Posterior vena cava (tissue), 2 donors: ENCODE measurements at regions not wholly inside any gene's neighbourhood (a gene's known extent, or its start where the extent isn't known, plus 50 kb on each side); places are given as distances from the start of the nearest gene placed in this dataset.

Experiments
- DNase-seq: peaks from one replicate; pipeline ENCODE4 v3.0.0-alpha.2; 2020; ENCODE audit warnings: low spot score
- intact Hi-C, 2 donors: fragments of 100-400 bp; cut with DNase I; formaldehyde crosslinking; loops; one replicate each; pipeline versions ENCODE4 v1.14.1 to v1.14.2; 2022 to 2023
- donor health status: DM: yes; HTN: yes; CAD: no.
- donor health status: DM: yes; HTN: yes; CAD: no.

DNA sequence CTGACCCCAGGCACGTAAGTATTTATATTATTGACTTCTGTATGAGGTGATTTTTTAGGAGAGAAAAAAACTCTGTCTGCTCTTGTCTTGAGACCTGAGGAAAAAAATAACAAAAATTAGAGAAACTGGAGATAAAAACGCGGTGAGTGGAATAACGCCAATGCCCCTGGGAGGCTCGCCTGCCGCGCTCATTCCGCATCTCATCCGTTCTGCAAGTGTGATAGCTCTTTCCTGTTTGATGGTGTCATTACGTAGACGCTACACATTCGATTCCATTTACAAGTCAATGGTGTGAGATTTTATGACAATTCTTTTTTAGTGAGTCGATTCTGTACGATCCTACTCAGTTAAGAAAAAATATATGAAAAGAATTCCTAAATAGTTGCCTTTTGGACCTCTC, 194.3 kb upstream of the SMIM21 start:
- no peak for DNase-seq
- intact Hi-C loops, result no loop called here

DNA sequence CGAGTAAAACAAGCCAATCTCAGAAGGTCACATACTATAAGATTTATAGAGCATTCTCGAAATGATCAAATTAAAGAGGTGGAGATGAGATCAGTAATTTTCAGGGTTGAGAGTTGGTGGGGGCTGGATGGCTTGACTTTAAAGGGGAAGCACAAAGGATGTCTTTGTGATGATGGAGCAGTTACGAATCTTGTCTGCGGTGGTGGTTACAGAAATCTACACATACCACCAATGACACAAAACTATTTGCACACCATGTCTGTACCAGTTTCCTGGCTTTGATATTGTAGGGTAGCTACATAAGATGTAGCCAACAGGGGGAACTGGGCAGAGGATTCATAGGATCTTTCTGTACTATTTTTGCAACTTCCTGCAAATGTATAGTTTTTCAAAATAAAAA, 190.6 kb upstream of the SMIM21 start:
- DNase-seq, result no peak
- intact Hi-C loops, result no loop called here

DNA sequence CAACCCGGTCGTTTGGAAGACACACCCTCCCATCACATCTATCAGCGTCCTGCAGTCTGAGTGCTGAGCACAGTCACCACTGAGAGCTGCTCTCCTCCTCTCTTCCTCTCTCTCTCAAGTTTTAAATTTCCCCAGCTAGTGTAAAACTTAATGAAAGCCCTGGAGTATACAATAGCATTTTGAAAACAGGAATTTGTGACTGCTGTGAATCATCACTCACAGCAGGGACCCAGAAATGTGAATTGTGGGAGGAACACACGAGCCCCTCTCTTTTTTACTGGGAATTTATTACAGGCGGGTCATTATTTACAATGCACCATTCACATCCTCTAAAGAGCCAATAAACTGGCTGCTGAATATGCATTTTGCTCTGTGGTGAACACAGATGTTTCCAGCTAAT, 185.0 kb upstream of the SMIM21 start:
- intact Hi-C loops, result no loop called here
- DNase-seq, result no peak

DNA sequence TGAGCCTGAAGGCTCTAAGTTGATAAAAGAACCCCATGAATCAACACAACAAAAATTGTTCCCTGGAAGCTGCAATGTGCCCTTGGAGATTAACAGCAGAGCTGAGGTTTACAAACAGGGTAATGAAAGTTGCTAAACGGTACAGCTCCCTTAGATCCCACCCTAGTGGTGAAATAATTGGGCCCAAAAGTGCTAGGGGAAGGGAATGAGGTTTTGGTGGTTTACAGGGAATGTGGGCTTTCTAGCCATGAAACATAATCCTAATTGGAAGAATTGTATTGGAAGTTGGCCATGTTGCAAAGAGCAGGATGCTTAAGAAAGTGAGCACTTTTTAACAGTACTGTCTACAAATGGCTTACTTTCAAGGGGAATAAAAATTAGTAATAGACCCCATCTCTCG, 180.2 kb upstream of the SMIM21 start:
- DNase-seq, result no peak
- intact Hi-C loops, result no loop called here

DNA sequence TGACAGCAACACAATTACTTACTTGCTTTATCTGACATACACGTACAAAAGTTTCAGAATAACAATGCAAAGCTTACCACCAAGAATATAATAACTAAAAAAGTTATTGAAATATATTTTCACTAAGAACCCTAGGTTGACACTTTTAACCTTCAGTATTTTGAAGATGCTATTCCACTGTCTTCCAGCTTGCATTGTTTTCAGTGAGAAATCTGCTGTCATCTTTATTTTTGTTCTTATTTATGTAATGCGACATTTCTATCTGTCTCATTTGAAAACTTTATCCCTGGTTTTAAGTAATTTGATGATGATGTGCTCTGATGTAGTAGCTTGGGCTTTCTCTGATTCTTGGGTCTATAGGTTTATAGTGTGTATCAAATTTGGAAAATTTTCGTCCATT, 165.0 kb upstream of the SMIM21 start:
- intact Hi-C loops, result no loop called here

DNA sequence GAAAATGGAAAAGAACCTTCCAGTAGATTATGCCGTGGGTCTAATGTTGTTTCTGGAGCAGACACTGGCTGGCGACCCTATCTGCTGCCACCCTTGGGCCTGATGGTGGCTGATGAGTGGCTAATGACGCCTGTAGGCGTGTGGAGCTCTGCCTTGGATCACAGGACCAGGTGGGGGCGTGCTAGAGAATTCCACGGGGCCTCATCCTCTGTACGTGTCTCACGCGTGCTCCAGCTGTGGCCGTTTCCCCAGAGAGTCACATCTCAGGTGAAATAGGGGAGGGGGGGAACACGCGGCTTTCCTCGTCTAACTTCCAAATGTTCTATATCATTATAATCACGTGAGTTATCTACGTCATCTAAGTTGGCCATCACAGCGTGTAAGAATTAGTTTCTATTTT, 160.9 kb upstream of the SMIM21 start:
- no peak for DNase-seq
- intact Hi-C loops, result loop anchor here in 1 of 2 donors (1.0 kb wide), 1 partner anchor 49 kb away; no protein-coding TSS in a partner anchor

More for the DNA sequence above, 165.0 kb upstream of the SMIM21 start:
- DNase-seq, result no peak

DNA sequence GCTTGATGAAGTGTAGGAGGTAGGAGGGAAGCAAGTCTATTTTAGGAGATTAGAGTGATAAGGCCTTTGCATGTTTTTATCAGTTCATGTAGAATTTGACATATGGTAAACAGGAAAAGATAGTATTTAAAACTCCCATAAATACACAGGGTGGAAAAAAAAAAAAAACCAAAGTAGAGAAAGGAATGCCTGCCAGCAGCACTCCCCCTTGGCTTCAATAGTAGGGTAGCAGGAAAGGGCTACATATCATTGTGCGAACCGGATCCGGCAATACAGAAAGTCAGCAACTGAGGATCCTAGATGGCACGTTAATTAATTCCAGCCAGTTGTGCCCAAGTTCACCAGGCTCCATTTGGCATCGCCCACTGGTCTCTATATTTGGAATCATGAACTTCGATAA, 159.6 kb upstream of the SMIM21 start:
- no peak for DNase-seq
- intact Hi-C loops, result no loop called here

DNA sequence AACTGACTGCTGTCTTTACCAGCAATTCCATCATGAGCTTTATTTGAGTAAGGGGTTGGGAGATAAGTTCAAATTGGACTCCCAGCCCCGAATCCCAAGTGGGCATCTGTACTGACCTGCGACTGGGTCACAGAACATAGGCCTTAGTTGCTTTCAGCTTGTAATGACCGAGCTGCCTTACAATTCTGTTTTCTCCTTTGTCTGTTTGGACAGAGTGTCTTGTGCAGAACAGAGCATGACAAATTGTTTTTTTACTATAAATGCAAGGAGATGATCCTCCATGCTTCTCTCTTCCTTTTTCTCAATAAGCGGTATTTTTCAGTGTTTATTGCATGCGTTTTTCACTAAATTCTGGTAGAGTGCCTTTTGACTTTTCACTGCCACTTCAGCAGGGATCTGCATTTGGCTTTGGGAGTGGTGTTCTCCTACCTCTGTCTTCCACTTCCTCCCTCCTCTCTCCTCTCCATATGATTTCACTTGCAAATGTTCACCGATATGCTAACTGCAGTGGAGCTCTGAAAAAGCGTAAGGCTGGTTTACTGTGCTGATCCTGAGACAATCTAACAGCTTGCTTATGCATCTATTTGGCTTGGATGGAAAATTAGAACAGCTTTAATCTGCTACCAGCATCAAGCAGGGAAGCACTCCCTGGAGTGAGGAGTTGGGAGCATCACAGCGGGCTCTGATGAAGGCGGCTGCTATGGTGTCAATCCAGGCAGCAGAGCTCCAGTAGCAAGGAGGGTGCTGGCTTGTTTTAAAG, 158.8 kb upstream of the SMIM21 start:
- DNase-seq, result no peak
- intact Hi-C loops, result no loop called here

DNA sequence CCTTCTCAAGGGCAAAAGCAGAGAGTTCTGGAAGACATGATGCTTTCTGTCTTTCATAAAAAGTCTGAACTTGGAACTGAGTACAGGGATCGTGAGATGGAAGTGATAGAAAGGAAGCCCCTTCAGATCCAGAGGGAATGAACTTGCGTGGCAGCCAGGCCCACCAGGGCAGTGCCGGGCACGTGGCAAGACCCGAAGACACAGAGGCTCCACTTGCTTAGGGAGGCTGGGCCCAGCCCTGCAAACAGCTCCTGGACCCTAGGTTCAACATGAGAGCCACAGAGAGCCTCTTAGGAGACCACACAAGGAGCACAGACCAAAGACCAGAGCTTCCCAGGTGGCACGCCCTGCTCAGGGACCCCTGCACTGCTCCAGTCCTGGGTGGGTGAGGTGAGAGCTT, 155.4 kb upstream of the SMIM21 start:
- no peak for DNase-seq
- intact Hi-C loops, result no loop called here

DNA sequence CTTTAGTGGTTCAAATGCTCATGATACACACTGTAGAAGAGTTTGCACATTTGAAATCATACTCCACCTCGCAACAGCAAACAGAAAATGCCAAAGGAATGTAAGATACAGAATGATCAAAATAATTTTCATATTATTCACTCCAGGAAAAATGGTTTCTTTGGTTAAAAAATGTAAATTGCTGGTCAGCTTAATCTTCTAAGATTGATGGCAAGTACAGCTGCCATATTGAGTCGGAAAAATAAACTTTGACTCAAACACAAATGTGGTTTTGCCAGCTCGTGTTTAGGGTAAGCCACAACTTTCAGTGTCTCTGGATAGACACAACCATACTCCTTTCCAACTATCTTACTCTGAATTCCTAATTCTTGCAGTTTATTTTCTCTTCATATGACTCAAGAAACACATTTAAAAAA, 154.9 kb upstream of the SMIM21 start:
- no peak for DNase-seq
- intact Hi-C loops, result no loop called here

DNA sequence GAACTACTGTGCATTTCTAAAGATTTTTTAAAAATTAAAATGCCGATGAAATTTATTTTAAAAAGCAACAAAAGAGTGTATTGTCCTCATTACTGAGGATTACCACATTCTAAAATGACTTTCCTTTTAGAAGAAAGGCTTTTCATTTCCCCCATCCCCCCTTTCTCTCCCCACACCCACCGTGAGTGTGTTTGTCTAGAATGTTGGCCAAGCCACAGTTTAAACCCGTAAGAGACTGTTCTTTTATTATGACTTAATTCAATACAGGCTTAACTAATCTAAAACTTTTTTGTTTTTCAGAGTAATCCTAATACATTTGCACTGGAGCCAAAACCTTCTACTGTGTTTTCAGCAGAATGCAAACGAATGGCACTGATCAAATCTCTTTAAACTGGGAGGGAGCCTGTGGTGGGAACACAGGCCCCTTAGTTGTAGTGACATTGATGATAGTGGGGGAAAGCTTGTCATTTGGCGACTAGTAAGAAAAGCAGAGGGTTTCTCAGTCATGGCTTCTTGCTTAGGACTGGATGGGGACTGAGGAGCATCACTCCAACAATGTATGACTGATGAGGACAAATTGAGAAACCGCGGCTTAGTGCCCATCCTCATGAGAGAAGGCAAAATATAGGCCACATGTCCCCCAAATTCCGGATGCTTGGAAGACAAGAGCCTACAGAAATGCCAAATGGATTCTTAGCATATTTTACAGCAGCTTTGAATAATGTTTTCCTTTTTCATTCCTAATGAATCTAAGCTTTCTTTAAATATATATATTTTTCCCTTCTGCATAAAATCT, 154.0 kb upstream of the SMIM21 start:
- intact Hi-C loops, result no loop called here
- no peak for DNase-seq

DNA sequence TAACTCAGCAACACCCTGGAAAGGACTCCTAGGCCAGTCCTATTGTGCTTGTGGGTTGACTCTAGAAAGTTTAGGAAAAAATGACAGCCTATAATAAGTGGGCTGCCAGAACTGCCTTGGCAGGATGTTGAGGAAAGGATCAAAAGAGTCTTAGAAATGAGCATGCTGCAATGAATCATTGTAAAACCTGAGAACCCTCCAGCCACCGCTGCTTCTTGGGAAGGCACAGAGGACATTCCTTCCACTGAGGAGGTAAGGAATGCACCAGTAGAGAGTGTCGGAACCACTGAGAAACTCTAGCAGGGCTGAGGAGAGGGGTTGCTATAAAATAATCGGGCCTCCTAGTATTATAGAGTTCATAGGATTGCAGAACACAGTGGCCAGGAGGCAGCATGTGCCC, 146.7 kb upstream of the SMIM21 start:
- DNase-seq, result no peak
- intact Hi-C loops, result no loop called here

DNA sequence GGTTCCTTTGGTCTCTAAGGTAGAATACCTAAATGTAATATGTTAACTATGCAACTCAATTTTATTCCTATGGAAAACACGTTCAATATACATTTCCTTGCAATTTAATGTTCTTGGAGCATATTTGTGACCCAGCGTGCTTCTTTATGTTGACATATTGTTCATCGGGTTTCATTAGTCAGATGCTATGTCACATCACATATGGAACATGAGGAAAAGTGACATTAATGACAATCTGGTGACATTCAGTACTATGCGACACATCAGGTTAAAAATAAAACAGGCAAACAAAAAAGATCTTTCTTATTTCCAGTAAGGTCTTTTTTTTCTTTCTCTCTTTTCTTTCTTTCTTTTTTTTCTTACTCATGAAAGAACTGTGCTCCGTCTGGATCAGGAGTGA, 135.6 kb upstream of the SMIM21 start:
- DNase-seq, result no peak
- intact Hi-C loops, result no loop called here

DNA sequence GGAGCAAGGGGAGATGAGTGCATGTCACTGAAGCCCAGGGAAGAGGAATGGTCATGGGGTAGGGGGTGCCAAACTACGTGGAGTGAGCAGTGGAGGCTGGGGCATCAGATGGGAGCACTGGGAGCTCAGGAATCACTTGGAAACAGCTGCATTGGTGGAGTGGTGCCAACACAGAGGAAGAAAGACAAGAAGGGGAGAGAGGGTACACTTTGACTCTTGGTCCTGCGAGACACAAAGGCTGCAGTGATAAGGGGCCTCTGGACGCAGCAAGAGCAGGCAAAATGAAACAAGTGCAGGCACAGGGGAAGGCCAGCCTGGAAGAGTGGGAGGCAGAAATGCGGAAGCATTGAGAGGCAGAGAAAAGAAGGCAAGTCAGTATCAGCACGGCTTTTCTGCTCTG, 134.7 kb upstream of the SMIM21 start:
- no peak for DNase-seq

DNA sequence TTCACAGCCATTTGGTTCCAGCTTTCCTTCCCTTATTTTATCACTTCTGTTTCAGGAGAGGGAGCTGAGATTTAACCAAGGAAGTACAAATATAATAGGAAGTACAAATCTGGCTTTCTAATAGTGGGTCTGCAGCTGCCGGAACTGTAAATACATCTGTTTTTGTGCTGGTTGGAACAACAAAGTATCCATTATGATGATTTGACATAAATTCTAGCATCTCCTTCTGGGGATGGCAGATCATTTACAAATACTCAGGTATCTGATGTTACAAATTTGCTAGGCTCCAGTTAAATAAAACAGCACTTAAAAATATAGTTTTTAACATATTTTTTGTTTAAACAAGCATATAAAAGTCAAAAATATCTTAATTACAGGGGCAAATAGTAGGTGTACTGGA, 131.3 kb upstream of the SMIM21 start:
- intact Hi-C loops, result no loop called here
- DNase-seq, result no peak

More for the DNA sequence above, 134.7 kb upstream of the SMIM21 start:
- intact Hi-C loops, result no loop called here

DNA sequence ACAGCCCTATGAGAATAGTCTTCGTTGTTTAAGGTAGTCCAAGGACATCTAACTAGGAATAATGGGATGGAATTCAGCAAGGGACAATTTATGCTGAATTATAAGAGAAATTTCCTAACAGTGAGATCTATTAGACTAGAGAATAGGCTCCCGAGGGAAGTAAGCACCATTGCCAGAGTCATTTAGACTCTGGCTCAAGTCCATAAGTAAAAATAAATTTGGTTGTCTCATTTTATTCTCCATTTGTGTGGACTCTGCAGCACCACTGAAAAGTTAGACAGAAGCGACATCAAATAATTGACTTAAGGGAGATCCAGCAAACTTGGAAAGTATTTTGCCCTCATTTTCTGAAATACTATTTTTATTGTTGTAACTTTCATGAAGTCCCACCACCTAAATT, 129.3 kb upstream of the SMIM21 start:
- no peak for DNase-seq
- intact Hi-C loops, result no loop called here

DNA sequence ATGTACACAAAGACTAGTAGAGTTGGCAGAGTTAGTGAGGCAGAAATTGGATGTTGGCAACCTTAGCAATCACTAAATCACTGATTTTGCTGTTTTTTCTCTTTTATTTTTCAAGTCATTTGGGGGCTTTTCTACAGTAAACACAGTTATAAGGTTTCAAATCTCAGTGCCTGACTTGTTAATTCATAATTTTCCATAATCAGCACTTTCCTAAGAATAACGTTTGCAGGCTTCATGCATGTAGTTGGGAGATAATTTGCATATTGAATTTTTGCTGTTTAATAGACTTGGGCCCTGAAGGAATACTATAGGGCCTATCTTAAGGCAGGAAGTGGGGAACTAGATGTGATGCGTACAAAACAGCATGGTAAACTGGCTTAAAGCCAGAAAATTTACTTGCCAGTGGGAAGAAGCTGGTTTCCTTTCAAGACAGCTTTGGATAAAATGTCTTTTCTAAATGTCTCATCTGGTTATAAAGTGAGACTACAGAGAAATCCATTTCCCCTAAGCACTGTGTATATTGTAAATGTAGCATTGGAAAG, 127.2 kb upstream of the SMIM21 start:
- no peak for DNase-seq
- intact Hi-C loops, result loop anchor here in 1 of 2 donors (1.0 kb wide), 1 partner anchor 30 kb away; no protein-coding TSS in a partner anchor

DNA sequence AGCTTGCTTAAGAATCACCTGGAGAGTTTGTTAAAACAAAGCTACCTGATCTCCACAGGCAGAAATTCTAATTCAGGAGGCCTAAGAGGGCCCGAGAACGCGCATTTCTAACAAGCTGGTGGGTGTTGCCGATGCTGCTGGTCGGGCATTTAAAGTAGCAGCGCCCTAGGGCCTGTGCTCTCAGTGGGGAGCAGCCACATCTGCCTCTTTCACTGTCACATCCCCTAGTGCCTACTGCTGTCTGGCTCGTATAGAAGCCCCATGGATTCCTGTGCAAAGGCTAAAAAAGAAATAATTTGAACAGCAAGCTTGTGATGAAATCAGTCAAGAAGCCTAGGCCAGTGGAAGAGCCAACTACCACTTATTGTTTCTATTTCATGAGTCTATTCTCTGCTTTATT, 126.7 kb upstream of the SMIM21 start:
- intact Hi-C loops, result no loop called here
- DNase-seq, result no peak

DNA sequence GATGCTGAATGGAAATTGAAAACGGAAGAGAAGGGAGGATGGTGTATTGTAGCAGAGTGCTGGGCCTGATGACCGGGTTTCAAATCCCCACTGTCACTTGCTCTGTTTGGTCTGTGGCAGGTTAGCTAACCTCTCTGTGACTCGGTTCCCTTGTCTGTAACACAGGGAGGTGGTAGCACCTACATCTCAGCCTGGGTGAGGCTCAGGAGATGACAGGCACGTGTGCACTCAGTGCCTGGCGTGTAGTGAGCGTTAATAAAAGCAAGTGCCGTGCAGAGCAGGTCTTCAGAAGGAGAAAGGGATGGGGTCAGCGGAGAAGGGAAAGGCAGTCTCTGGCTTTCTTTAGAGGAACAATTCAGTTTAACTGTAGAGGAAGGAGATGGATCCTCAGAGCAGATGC, 125.5 kb upstream of the SMIM21 start:
- no peak for DNase-seq
- intact Hi-C loops, result no loop called here

DNA sequence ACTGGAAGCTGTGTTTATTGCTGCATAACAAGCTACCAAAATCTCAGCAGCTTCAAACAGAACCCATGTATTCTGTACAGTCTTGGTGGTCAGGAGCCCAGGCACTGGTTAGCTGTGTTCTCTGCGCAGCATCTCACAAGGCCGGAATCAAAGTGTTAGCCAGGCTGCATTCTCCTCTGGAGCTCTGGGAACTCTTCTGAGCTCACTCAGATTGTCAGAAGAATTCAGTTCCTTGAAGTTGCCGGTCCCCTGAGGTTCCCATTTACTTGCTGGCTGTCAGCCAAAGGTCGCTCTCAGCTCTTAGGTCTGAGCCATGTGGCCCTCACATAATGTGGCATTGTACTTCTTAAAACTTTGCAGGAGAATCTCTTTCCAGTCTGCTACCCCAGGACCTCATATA, 123.6 kb upstream of the SMIM21 start:
- no peak for DNase-seq
- intact Hi-C loops, result no loop called here
